ENCODE measurements at regions not wholly inside any gene's neighbourhood (a gene's known extent, or its start where the extent isn't known, plus 50 kb on each side); places are given as distances from the start of the nearest gene placed in this dataset.

GRCh38 chr5:154117930-154118329 lies 72.6 kb upstream of the GALNT10 start:
- Histone ChIP-seq H4K5ac (ENCODE audit: insufficient read length, low read depth, low read length) (no peak overlapping the region), H3K4me3 (ENCODE audit: extremely low read depth in 1 of 4, insufficient read depth in 2 of 4, low read depth in 3 of 4, low read length in 4 of 4) (no peak overlapping the region), H2BK120ac (replicated peaks; ENCODE audit: low read depth, low read length) (no peak overlapping the region), H3K9me3 (ENCODE audit: insufficient read depth in 2 of 2, low read depth in 1 of 2, low read length in 1 of 2) (no peaks in the 10 kb centered on the region), H3K14ac (ENCODE audit: insufficient read length) (no peak overlapping the region), H3K4ac (replicated peaks; ENCODE audit: insufficient read length, low read depth, low read length) (no peak overlapping the region), H3K79me2 (ENCODE audit: control insufficient read depth in 1 of 2, insufficient read depth in 2 of 2, low read length in 2 of 2) (no peaks in the 10 kb centered on the region), H4K8ac (ENCODE audit: extremely low read depth, insufficient read depth, low read length) (no peak overlapping the region), H4K20me1 (replicated peaks in 1 of 2; ENCODE audit: control insufficient read depth in 1 of 2, insufficient read depth in 2 of 2, low read length in 2 of 2) (no peaks in the 10 kb centered on the region), H3K27ac (ENCODE audit: low read depth, low read length) (no peak overlapping the region), H2AFZ (ENCODE audit: low read length) (no peak overlapping the region), H2AK5ac (ENCODE audit: low read depth, low read length) (no peak overlapping the region), H4K91ac (replicated peaks; ENCODE audit: insufficient read length, low read length) (no peak overlapping the region), H3K18ac (ENCODE audit: extremely low read depth, low read length) (no peak overlapping the region), H3K79me1 (ENCODE audit: low read depth, low read length) (no peaks in the 10 kb centered on the region), H2BK20ac (ENCODE audit: low read length) (no peak overlapping the region), H3K4me2 (ENCODE audit: insufficient read depth in 1 of 2, low read depth in 2 of 2, low read length in 2 of 2) (no peak overlapping the region), H2BK15ac (ENCODE audit: low read length) (no peak overlapping the region), H3K4me1 (replicated peaks in 1 of 4; ENCODE audit: control insufficient read depth in 3 of 4, insufficient read depth in 4 of 4, low read length in 3 of 4) (peaks cover 0 to 3% (median 1%) of the 10 kb centered on the region in 4 experiments; a peak in 1 of 7 replicates), H3K23me2 (ENCODE audit: low read depth, low read length) (no peaks in the 10 kb centered on the region), H3K23ac (ENCODE audit: insufficient read length) (no peak overlapping the region), H3K9ac (replicated peaks in 1 of 4; ENCODE audit: extremely low read depth in 1 of 4, low read depth in 3 of 4, low read length in 3 of 4) (no peak overlapping the region), H2BK5ac (ENCODE audit: low read depth, low read length) (no peak overlapping the region), H3K56ac (replicated peaks; ENCODE audit: insufficient read length, low read depth, low read length) (no peak overlapping the region), H3K27me3 (replicated peaks in 1 of 4; ENCODE audit: control insufficient read depth in 3 of 4, extremely low read depth in 1 of 4, insufficient read depth in 3 of 4, low read length in 3 of 4) (no peaks in the 10 kb centered on the region), H2BK12ac (ENCODE audit: low read depth, low read length) (no peak overlapping the region), H3K36me3 (ENCODE audit: control insufficient read depth in 2 of 4, insufficient read depth in 4 of 4, low read length in 3 of 4) (no peaks in the 10 kb centered on the region)
- ChIA-PET CTCF (ENCODE audit: partially characterized antibody) (interaction anchor here (0.7 to 3.8 kb wide), 17 partner anchors 9 to 287 kb away, joined by 3 to 19 read pairs (median 3); no protein-coding TSS in a partner anchor), POLR2A (ENCODE audit: partially characterized antibody) (no interaction called here)
- FAIRE-seq (no peak), DNase-seq (ENCODE audit: low read depth in 1 of 2, low spot score in 2 of 2) (no peak)
- 88% methylated on average over 3 of the region's 3 CpGs; no CpG with 5 or more reads in 1 of the 2 experiments for WGBS, 2 experiments (ENCODE audit: extremely low coverage in 1 of 2, insufficient coverage in 1 of 2, insufficient read length in 1 of 2, insufficient replicate concordance in 2 of 2, low coverage in 1 of 2, low lambda C conversion rate in 2 of 2, missing lambda C conversion rate in 1 of 2)
- no peak for TF ChIP-seq EGR1 (IDR thresholded peaks at IDR 0.05; ENCODE audit: borderline replicate concordance, low read depth, low read length)
- TF ChIP-seq BCL11A (IDR thresholded peaks at IDR 0.05; ENCODE audit: low read depth in 2 of 2, low read length in 2 of 2): no peak
- no peak for TF ChIP-seq PHF8 (conservative IDR thresholded peaks at IDR 0.05; ENCODE audit: low read depth, low read length)
- no peak for TF ChIP-seq ATF2 (IDR thresholded peaks at IDR 0.05; ENCODE audit: low read length)
- no peak for TF ChIP-seq NANOG (IDR thresholded peaks at IDR 0.05; ENCODE audit: insufficient read depth, low read depth, low read length, poor library complexity, severe bottlenecking)
- no peak for TF ChIP-seq CBX5 (IDR thresholded peaks at IDR 0.05; ENCODE audit: low read depth, low read length)
- TF ChIP-seq CHD1 (IDR thresholded peaks at IDR 0.05; ENCODE audit: low read depth, low read length): no peak
- no peak for TF ChIP-seq GTF2F1 (IDR thresholded peaks at IDR 0.05; ENCODE audit: borderline replicate concordance, low read depth, low read length)
- no peak for TF ChIP-seq CTBP2 (IDR thresholded peaks at IDR 0.05; ENCODE audit: borderline replicate concordance, insufficient read depth, insufficient read length, low read length)
- no peak for TF ChIP-seq TCF12 (IDR thresholded peaks at IDR 0.05; ENCODE audit: low read depth, low read length)
- no peak for TF ChIP-seq CEBPB (IDR thresholded peaks at IDR 0.05; ENCODE audit: low read depth, low read length)
- no peak for TF ChIP-seq POLR2AphosphoS5 (IDR thresholded peaks at IDR 0.05; ENCODE audit: low read depth, low read length)
- no peak for TF ChIP-seq SP2 (IDR thresholded peaks at IDR 0.05; ENCODE audit: low read length)
